Endothelial cell of umbilical vein (primary cell): ENCODE measurements at regions not wholly inside any gene's neighbourhood (a gene's known extent, or its start where the extent isn't known, plus 50 kb on each side); places are given as distances from the start of the nearest gene placed in this dataset.

Experiments
- BruUV-seq: library from RNA; stranded (reverse); fragments of 400-500 nt; replicated peaks from 2 replicates; lab custom pipeline; 2021; lab: Mats Ljungman, UMichigan
- CTCF ChIA-PET: fragments of 300-600, 350-600 bp; sonication (Branson Sonifier 250); formaldehyde crosslinking; loops from one replicate; lab custom pipeline; 2021; ENCODE audit warnings: antibody characterized with exemption, inconsistent platforms; lab: Charles Lee
- POLR2A ChIA-PET: fragments of 300-600, 350-600 bp; sonication (Branson Sonifier 250); formaldehyde crosslinking; loops from one replicate; lab custom pipeline; 2021; ENCODE audit warnings: antibody characterized with exemption, inconsistent platforms; lab: Charles Lee
- DNase-seq: peaks from one replicate; pipeline ENCODE4 v3.0.0-alpha.2; 2011; ENCODE audit warnings: low read depth, low spot score
- FAIRE-seq: peaks from 2 replicates; lab custom pipeline; 2011; peaks lifted over from hg19 to GRCh38; lab: Jason Lieb, UNC
- H2AFZ ChIP-seq: 2 replicates; pipeline ENCODE4 v1.6.0; 2012; ENCODE audit warnings: low read depth, low read length, control low read depth, inconsistent platforms
- H3K27ac ChIP-seq: 2 replicates; pipeline ENCODE4 v1.5.1; 2011; ENCODE audit warnings: low read depth, mild to moderate bottlenecking, control low read depth, low read length, moderate library complexity; ENCODE audit not compliant: insufficient read depth
- H3K27me3 ChIP-seq, 2 experiments: 2 replicates each; pipeline versions ENCODE4 v1.6.0 to v1.6.1; 2011; ENCODE audit warnings: low read length in 2 of 2, mixed read lengths in 1 of 2; ENCODE audit not compliant: control insufficient read depth in 2 of 2, insufficient read depth in 2 of 2
- H3K36me3 ChIP-seq, 2 experiments: 2 replicates in 1 of 2; 3 replicates in 1 of 2; pipeline ENCODE4 v1.5.1; 2011; ENCODE audit warnings: low read length in 2 of 2, mild to moderate bottlenecking in 1 of 2, moderate library complexity in 1 of 2; ENCODE audit not compliant: control insufficient read depth in 2 of 2, insufficient read depth in 2 of 2; ENCODE audit errors: extremely low read depth in 1 of 2
- H3K4me1 ChIP-seq: 3 replicates; pipeline ENCODE4 v1.5.1; 2011; ENCODE audit warnings: mild to moderate bottlenecking, low read length; ENCODE audit not compliant: control insufficient read depth, insufficient read depth; ENCODE audit errors: extremely low read depth
- H3K4me2 ChIP-seq: 2 replicates; pipeline ENCODE4 v1.6.1; 2011; ENCODE audit warnings: low read length, control low read depth, mixed read lengths; ENCODE audit not compliant: insufficient read depth
- H3K4me3 ChIP-seq, 3 experiments: fragments of 200-600 bp in 1 of 3; sonication (generic), shearing (Covaris generic) in 1 of 3; replicated peaks in 1 of 3; 2 replicates each; pipeline ENCODE4 v1.5.1; 2011 to 2016; ENCODE audit warnings: control low read depth in 3 of 3, low read length in 3 of 3, mild to moderate bottlenecking in 2 of 3, inconsistent platforms in 1 of 3, low read depth in 1 of 3, moderate library complexity in 1 of 3; ENCODE audit not compliant: insufficient read depth in 1 of 3
- H3K79me2 ChIP-seq: 2 replicates; pipeline ENCODE4 v1.6.0; 2012; ENCODE audit warnings: low read length, inconsistent platforms; ENCODE audit not compliant: control insufficient read depth, insufficient read depth
- H3K9ac ChIP-seq: replicated peaks from 2 replicates; pipeline ENCODE3; 2011; ENCODE audit warnings: low read length, control low read depth; ENCODE audit not compliant: insufficient read depth; ENCODE audit errors: extremely low read depth
- H3K9me1 ChIP-seq: replicated peaks from 3 replicates; pipeline ENCODE4 v1.6.0; 2011; ENCODE audit warnings: mild to moderate bottlenecking, low read length; ENCODE audit not compliant: control insufficient read depth, insufficient read depth; ENCODE audit errors: extremely low read depth
- H3K9me3 ChIP-seq: replicated peaks from 2 replicates; pipeline ENCODE4 v1.5.1; 2012; ENCODE audit warnings: low read length, inconsistent platforms; ENCODE audit not compliant: control insufficient read depth, insufficient read depth
- H4K20me1 ChIP-seq: replicated peaks from 2 replicates; pipeline ENCODE3; 2011; ENCODE audit warnings: mild to moderate bottlenecking, low read length; ENCODE audit not compliant: control insufficient read depth, insufficient read depth; ENCODE audit errors: extremely low read depth
- FOS ChIP-seq: IDR thresholded peaks from 2 replicates; pipeline ENCODE4 v1.6.1; 2011; ENCODE audit warnings: mild to moderate bottlenecking, low read length, moderate library complexity, borderline replicate concordance; ENCODE audit not compliant: insufficient read depth
- GATA2 ChIP-seq: IDR thresholded peaks from 2 replicates; pipeline ENCODE4 v1.7.0; 2011; ENCODE audit warnings: low read depth, mild to moderate bottlenecking, moderate library complexity, mixed read lengths, low read length; ENCODE audit not compliant: insufficient read length, insufficient read depth
- JUN ChIP-seq: IDR thresholded peaks from 2 replicates; pipeline ENCODE4 v1.6.1; 2011; ENCODE audit warnings: borderline replicate concordance, low read depth; ENCODE audit not compliant: insufficient read length, insufficient read depth
- MYC ChIP-seq: IDR thresholded peaks from one replicate; pipeline ENCODE4 v1.6.1; 2011; ENCODE audit warnings: mild to moderate bottlenecking, low read depth, low read length
- POLR2A ChIP-seq: IDR thresholded peaks from 2 replicates; pipeline ENCODE4 v1.6.1; 2012; ENCODE audit warnings: low read depth, mild to moderate bottlenecking, control low read depth, low read length
- POLR2AphosphoS5 ChIP-seq: IDR thresholded peaks from 2 replicates; pipeline ENCODE4 v1.6.1; 2012; ENCODE audit warnings: low read depth, mild to moderate bottlenecking, control low read depth, low read length, moderate library complexity; ENCODE audit not compliant: insufficient read depth
- dilution Hi-C: fragments of 300-500 bp; cut with MboI; formaldehyde crosslinking; loops from one replicate; pipeline ENCODE4 v1.15.0; 2019; ENCODE audit warnings: low sequenced_read_pairs; ENCODE audit not compliant: extremely low pct_ligation_motif_present
- intact Hi-C: fragments of 100-400 bp; cut with micrococcal nuclease; formaldehyde crosslinking; loops from one replicate; pipeline ENCODE4 v1.10.0; 2022
- TF ChIP-seq, protein P1 (sequence below): IDR thresholded peaks from 2 replicates; pipeline ENCODE4 v1.6.1; 2011; ENCODE audit not compliant: insufficient read depth, insufficient read length
- TF ChIP-seq, protein P2 (sequence below), 2 donors: IDR thresholded peaks; 1 replicate in 1 of 2; 2 replicates in 1 of 2; pipeline ENCODE4 v1.5.1; 2011; ENCODE audit warnings: low read length in 2 of 2, mild to moderate bottlenecking in 2 of 2, moderate library complexity in 2 of 2, control low read depth in 1 of 2, inconsistent platforms in 1 of 2, low read depth in 1 of 2; ENCODE audit not compliant: insufficient read depth in 1 of 2; ENCODE audit errors: extremely low read depth in 1 of 2

DNA sequence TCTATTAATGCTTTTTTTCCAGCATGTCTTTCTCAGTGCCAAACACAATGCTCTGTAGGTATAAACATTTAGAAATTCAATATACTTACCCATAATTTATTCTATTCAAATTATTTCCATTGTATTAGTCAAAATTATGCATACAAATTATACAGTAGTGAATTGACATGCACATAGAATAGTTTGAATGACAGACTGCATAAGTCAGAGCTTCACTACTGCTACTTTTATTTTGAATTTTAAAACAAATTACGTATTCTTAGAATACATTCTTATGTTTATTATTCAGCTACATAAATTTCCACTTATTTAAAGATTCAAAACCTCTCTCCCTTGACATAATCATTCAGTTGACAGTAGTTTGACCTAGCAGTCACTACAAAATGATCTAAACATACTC lies 808.0 kb upstream of the CCDC179 start:
- no peak for FAIRE-seq
- no peaks in the 10 kb centered on the region for H3K4me1 ChIP-seq
- H3K9me1 ChIP-seq: no peaks in the 10 kb centered on the region
- dilution Hi-C loops (no loop called here), intact Hi-C loops (no loop called here)
- no peaks in the 10 kb centered on the region for H3K9me3 ChIP-seq
- no peak overlapping the region for H2AFZ ChIP-seq
- H3K4me3 ChIP-seq: no peak overlapping the region
- no peak overlapping the region for H3K9ac ChIP-seq
- H4K20me1 ChIP-seq: no peaks in the 10 kb centered on the region
- H3K27ac ChIP-seq: no peak overlapping the region
- no peaks in the 10 kb centered on the region for H3K36me3 ChIP-seq
- CTCF ChIA-PET: no interaction called here
- BruUV-seq: no TSS peak
- TF ChIP-seq MYC: no peak
- no peak for TF ChIP-seq FOS
- TF ChIP-seq, protein P1, sequence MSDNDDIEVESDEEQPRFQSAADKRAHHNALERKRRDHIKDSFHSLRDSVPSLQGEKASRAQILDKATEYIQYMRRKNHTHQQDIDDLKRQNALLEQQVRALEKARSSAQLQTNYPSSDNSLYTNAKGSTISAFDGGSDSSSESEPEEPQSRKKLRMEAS: no peak
- TF ChIP-seq, protein P2, sequence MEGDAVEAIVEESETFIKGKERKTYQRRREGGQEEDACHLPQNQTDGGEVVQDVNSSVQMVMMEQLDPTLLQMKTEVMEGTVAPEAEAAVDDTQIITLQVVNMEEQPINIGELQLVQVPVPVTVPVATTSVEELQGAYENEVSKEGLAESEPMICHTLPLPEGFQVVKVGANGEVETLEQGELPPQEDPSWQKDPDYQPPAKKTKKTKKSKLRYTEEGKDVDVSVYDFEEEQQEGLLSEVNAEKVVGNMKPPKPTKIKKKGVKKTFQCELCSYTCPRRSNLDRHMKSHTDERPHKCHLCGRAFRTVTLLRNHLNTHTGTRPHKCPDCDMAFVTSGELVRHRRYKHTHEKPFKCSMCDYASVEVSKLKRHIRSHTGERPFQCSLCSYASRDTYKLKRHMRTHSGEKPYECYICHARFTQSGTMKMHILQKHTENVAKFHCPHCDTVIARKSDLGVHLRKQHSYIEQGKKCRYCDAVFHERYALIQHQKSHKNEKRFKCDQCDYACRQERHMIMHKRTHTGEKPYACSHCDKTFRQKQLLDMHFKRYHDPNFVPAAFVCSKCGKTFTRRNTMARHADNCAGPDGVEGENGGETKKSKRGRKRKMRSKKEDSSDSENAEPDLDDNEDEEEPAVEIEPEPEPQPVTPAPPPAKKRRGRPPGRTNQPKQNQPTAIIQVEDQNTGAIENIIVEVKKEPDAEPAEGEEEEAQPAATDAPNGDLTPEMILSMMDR (IDR thresholded peaks at IDR 0.05; ENCODE audit: extremely low read depth in 1 of 2, insufficient read depth in 1 of 2, low read depth in 1 of 2, low read length in 2 of 2): no peak
- TF ChIP-seq POLR2A: no peak
- no peak for TF ChIP-seq GATA2
- TF ChIP-seq POLR2AphosphoS5: no peak
- no peaks in the 10 kb centered on the region for H3K79me2 ChIP-seq
- POLR2A ChIA-PET: no interaction called here
- no peaks in the 10 kb centered on the region for H3K27me3 ChIP-seq
- no peak overlapping the region for H3K4me2 ChIP-seq
- no peak for DNase-seq

DNA sequence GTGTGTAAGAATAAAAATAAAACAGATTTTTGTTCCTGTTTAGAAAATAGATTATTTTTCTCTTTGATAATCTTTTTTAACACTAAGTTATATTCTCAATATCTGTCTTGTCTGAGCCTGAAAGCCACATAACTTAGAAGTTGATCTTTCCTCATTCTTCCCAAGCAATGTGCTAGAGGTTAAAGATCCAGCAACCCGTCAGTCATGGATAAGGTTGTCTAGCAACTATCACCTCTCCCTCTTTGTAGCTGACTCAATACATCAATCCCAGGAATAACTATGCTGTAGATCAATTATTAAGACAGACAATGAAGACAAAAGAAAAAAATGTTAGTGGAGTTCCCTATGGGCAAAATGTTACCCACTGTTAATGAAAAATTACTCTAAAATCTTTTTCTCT lies 813.1 kb upstream of the CCDC179 start:
- dilution Hi-C loops: no loop called here

More for the DNA sequence above, 813.1 kb upstream of the CCDC179 start:
- Histone ChIP-seq H3K4me1 (no peaks in the 10 kb centered on the region), H3K4me3 (no peak overlapping the region), H3K79me2 (no peaks in the 10 kb centered on the region), H3K27me3 (no peaks in the 10 kb centered on the region), H3K27ac (no peak overlapping the region), H3K9ac (no peak overlapping the region), H2AFZ (no peak overlapping the region), H3K9me3 (no peaks in the 10 kb centered on the region), H3K36me3 (no peaks in the 10 kb centered on the region), H3K4me2 (no peak overlapping the region), H4K20me1 (no peaks in the 10 kb centered on the region), H3K9me1 (no peaks in the 10 kb centered on the region)
- BruUV-seq: no TSS peak
- DNase-seq: no peak
- TF ChIP-seq MYC (no peak), POLR2A (no peak), JUN (no peak)
- intact Hi-C loops: no loop called here
- no peak for FAIRE-seq
- ChIA-PET POLR2A (no interaction called here), CTCF (no interaction called here)
